HG03196 (cell line): ENCODE measurements at regions not wholly inside any gene's neighbourhood (a gene's known extent, or its start where the extent isn't known, plus 50 kb on each side); places are given as distances from the start of the nearest gene placed in this dataset.
"Not testable (repeated sequence)": the region's sequence is repeated elsewhere in the genome, so short reads cannot be mapped to it uniquely, and the experiment has no call there.

ENCODE experiments used
- ATAC-seq: cut with Tn5 transposase; IDR thresholded peaks from one replicate; pipeline ENCODE4 v1.9.1; 2021; ENCODE audit not compliant: unreplicated experiment

DNA sequence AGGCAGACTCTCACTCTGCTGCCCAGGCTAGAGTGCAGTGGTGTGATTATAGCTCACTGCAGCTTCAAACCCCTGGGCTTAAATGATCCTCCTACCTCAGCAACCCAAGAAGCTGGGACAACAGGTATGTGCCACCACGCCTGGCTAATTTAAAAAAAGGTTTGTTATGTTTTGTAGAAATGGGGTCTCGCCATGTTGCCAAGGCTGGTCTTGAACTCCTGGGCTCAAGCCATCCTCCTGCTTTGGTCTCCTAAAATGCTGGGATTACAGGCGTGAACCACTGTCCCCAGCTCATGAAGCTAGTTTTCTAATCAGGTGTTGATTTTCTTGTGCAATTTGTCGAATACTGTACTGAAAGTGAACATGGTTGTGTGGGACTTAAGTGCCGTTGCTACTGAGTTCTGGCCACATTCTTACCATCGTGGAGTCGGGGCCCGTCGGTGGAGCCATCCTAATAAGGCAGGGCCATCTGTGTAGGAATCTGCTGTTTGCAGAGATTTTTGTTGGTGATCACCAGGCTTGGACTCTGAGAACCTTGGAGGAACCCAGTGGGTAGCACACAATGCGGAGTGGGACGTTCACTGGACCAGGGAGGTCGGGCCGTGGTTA lies 193.2 kb downstream of the GOLGA6L6 start:
- no peak for ATAC-seq

DNA sequence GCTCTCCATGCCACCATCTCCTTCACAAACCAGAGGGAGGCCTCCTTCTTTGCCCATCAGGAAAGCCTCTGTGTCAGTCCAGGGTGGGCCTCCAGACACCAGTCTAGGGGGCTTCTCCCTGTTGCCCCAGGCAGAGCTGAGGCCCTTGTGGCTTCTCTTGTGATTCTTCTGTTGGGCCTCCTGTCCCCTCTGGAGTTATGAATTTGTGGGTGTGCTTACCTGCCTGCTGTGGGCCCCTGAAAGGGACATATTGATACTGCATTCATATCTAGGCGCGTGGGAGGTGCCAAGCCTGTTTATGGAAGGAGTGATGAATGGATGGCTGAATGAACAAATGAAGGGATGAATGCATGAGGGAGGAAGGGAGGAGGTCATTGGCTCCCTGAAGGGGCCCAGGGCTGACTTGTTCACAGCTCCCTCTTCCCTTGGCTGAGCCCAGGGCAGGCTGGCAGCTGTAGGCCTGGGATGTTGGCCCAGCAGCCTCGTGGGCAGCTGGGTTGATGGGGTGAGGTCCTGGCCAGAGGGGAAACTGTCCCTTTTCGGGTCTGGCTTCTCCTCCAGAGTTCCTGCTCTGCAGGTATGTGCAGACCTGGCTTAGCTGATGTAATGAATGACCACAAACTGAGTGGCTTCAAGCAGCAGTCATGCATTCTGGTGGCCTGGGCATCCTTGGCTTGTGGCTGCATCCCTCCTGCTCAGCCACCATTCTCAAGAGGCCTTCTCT lies 195.4 kb downstream of the GOLGA6L6 start:
- ATAC-seq = no peak

- ATAC-seq = no peak
Measured at GRCh38 chr15:20345401-20345958, 196.1 kb downstream of the GOLGA6L6 start.

DNA sequence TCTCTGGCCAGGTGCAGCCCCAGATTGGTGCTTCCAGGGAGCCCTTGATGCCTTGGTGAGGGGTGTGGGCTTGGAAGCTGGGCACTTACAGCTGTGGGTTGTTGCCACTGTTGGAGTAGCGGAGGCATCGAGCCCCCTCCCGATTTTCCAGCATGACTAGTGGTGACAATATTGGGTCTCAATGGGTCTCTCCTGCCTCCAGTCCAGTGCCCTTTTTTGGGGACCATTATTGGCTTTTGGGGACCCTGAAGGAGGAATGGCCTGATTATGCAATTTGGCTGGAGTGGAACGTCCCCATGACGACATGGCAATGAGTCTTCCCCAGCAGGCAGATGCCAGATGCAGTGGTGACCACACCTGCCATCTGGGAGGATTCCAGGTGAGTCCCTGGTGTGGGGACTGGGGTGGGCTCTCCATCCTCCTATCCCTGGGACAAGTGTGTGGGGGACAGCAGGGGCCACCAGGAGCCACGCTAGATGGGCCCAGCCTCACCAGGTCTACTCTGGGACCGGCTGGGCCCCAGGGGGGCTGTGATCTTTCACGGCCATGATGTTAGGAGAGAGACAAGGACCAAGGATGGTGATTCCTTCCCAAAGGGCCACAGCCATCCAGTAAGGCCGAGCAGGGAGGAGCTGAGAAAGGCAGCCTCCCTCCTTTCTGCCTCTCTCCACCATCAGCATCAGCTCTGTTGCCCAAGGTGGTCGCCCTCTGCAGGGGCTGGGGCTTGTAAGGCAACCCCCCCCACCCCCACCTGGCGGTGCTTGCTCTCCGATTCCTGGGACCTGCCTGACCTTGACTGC lies 196.8 kb downstream of the GOLGA6L6 start:
- ATAC-seq = no peak

DNA sequence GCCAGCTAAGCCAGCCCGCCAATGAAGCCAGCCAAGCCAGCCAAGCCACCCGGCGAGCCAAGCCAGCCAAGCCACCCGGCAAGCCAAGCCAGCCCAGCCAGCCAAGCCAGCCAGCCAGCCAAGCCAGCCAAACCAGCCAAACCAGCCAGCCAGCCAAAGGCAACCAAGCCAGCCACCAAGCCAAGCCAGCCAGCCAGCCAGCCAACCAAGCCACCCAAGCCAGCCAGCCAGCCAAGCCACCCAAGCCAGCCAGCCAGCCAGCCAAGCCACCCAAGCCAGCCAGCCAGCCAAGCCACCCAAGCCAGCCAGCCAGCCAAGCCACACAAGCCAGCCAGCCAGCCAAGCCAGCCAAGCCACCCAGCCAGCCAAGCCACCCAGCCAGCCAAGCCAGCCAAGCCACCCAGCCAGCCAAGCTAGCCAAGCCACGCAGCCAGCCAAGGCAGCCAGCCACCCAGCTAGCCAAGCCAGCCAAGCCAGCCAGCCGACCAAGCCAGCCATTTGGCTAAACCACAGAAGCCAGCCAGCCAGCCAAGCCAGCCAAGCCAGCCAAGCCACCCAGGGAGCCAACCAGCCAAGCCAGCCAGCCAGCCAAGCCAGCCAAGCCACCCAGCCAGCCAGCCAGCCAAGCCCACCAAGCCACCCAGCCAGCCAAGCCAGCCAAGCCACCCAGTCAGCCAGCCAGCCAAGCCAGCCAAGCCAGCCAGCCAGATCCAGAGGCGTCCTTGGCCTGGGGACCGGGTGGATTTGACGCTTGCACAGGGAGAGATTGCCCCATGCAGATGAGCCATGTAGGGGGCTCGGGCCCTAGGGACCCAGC lies 198.0 kb downstream of the GOLGA6L6 start:
- ATAC-seq = not testable (repeated sequence)

DNA sequence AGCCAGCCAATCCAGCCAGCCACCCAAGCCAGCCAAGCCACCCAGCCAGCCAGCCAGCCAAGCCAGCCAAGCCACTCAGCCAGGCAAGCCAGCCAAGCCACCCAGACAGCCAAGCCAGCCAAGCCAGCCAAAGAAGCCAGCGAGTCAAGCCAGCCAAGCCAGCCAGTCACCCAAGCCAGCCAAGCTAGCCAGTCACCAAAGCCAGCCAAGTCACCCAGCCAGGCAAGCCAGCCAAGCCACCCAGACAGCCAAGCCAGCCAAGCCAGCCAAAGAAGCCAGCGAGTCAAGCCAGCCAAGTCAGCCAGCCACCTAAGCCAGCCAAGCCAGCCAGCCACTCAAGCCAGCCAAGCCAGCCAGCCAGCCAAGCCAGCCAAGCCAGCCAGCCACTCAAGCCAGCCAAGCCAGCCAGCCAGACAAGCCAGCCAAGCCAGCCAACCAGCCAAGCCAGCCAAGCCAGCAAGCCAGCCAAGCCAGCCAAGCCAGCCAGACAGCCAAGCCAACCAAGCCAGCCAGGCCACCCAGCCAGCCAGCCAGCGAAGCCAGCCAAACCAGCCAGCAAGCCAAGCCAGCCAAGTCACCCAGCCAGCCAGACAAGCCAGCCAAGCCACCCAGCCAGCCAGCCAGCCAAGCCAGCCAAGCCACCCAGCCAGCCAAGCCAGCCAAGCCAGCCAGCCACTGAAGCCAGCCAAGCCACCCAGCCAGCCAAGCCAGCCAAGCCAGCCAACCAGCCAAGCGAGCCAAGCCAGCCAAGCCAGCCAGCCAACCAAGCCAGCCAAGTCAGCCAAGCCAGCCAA lies 198.8 kb downstream of the GOLGA6L6 start:
- not testable (repeated sequence) for ATAC-seq

DNA sequence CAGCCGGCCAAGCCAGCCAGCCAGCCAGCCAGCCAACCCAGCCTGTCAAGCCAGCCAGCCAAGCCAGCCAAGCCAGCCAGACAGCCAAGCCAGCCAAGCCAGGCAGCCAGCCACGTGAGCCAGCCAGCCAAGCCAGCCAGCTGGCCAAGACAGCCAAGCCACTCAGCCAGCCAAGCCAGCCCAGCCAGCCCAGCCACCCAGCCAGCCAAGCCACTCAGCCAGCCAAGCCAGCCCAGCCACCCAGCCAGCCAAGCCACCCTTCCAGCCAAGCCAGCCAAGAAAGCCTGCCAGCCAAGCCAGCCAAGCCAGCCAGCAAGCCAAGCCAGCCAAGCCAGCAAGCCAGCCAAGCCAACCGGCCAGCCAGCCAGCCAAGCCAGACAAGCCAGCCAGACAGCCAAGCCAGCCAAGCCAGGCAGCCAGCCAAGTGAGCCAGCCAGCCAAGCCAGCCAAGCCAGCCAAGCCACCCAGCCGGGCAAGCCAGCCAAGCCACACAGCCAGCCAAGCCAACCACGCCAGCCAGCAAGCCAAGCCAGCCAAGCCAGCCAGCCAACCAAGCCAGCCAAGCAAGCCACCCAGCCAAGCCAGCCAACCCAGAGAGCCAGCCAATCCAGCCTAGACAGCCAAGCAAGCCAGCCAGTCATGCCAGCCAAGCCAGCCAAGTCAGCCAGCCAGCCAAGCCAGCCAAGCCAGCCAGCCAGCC lies 199.5 kb downstream of the GOLGA6L6 start:
- ATAC-seq = no peak

DNA sequence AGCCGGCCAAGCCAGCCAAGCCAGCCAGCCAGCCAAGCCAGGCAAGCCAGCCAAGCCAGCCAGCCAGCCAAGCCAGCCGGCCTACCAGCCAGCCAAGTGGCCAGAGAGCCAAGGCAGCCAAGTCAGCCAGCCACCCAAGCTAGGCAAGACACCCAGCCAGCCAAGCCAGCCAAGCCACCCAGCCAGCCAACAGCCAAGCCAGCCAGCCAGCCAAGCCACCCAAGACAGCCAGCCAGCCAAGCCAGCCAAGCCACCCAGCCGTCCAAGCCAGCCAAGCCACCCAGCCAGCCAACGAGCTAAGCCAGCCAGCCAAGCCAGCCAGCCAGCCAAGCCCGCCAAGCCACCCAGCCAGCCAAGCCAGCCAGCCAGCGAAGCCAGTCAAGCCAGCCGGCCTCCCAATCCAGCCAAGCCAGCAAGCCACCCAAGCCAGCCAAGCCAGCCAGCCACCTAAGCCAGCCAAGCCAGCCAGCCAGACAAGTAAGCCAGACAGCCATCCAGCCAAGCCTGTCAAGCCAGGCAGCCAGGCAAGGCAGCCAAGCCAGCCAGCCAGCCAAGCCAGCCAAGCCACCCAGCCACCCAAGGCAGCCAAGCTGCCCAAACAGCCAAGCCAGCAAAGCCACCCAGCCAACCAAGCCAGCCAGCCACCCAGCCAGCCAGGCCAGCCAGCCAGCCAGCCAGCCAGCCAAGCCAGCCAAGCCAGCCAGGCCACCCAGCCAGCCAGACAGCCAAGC lies 200.5 kb downstream of the GOLGA6L6 start:
- no peak for ATAC-seq

GRCh38 chr15:20340331-20340811 lies 201.2 kb downstream of the GOLGA6L6 start:
- ATAC-seq = no peak

- not testable (repeated sequence) for ATAC-seq
Measured at GRCh38 chr15:20339086-20339791, 202.4 kb downstream of the GOLGA6L6 start.

DNA sequence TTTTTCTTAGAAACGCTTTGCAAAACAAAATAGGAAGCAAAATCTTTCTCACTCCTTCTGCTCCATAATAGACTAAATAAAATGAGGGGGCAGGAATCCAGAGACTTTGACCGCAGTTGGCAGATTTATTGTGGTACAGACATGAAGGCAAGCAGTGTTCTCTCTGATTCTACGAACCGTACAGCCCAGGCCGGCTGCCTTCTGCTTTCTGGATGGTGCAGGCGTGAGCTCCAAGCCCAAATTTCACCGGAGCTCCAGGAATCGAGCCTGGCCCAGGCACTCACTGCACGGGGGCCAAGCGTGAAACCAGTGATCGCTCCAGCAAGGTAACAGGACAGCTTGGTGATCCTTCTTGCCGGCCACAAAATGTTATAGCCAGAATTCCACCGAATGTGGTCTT lies 202.9 kb downstream of the GOLGA6L6 start:
- not testable (repeated sequence) for ATAC-seq

GRCh38 chr15:20337238-20337637 lies 204.4 kb downstream of the GOLGA6L6 start:
- ATAC-seq = not testable (repeated sequence)

GRCh38 chr15:20334451-20334850 lies 207.1 kb downstream of the GOLGA6L6 start:
- ATAC-seq = not testable (repeated sequence)

- not testable (repeated sequence) for ATAC-seq
Measured at GRCh38 chr15:20325751-20326150, 215.8 kb downstream of the GOLGA6L6 start.

GRCh38 chr15:20317132-20317531 lies 224.5 kb downstream of the GOLGA6L6 start:
- ATAC-seq = not testable (repeated sequence)

DNA sequence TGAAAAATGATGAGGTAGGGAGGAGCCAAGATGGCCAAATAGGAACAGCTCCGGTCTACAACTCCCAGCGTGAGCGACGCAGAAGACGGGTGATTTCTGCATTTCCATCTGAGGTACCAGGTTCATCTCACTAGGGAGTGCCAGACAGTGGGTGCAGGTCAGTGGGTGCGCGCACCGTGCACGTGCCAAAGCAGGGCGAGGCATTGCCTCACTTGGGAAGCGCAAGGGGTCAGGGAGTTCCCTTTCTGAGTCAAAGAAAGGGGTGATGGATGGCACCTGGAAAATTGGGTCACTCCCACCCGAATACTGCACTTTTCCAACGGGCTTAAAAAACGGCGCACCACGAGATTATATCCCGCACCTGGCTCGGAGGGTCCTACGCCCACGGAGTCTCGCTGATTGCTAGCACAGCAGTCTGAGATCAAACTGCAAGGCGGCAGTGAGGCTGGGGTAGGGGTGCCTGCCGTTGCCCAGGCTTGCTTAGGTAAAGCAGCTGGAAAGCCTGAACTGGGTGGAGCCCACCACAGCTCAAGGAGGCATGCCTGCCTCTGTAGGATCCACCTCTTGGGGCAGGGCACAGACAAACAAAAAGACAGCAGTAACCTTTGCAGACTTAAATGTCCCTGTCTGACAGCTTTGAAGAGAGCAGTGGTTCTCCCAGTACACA lies 230.5 kb downstream of the GOLGA6L6 start:
- ATAC-seq = not testable (repeated sequence)

DNA sequence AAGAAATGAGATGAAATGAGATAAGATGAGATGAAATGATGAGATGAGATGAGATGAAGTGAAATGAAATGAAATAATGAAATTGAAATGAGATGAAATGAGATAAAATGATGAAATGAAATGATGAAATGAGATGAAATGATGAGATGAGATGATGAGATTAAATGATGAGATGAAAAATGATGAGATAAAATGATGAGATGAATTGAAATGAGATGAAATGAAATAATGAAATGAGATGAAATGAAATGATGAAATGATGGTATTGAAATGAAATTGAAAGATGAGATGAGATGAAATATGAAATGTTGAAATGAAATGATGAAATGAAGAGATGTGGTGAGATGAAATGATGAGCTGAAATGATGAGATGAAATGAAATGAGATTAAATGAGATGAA lies 231.0 kb downstream of the GOLGA6L6 start:
- no peak for ATAC-seq
